CD14-positive monocyte (primary cell): ENCODE measurements at regions not wholly inside any gene's neighbourhood (a gene's known extent, or its start where the extent isn't known, plus 50 kb on each side); places are given as distances from the start of the nearest gene placed in this dataset.

Source experiments
- DNase-seq, 3 donors: peaks; one replicate each; pipeline ENCODE4 v3.0.0-alpha.2; 2011 to 2022
- H2AFZ ChIP-seq: 2 replicates; pipeline ENCODE4 v1.6.0; 2012; ENCODE audit warnings: mild to moderate bottlenecking, low read depth, low read length, inconsistent platforms; ENCODE audit not compliant: insufficient read depth, poor library complexity, severe bottlenecking
- H3K27ac ChIP-seq, 2 donors: 1 replicate in 1 of 2; 2 replicates in 1 of 2; pipeline ENCODE4 v1.5.1; 2012 to 2013; ENCODE audit warnings: low read length in 2 of 2, control low read depth in 1 of 2, inconsistent platforms in 1 of 2, low read depth in 1 of 2, mild to moderate bottlenecking in 1 of 2
- H3K27me3 ChIP-seq, 2 donors: one replicate each; pipeline versions ENCODE4 v1.6.0 to v1.6.1; 2011 to 2013; ENCODE audit warnings: low read length in 2 of 2; ENCODE audit not compliant: control insufficient read depth in 2 of 2, insufficient read depth in 2 of 2
- H3K36me3 ChIP-seq, 2 donors: replicated peaks in 1 of 2; 1 replicate in 1 of 2; 2 replicates in 1 of 2; pipeline versions ENCODE4 v1.5.1 to v1.6.1; 2012 to 2013; ENCODE audit warnings: low read length in 2 of 2, control low read depth in 1 of 2, inconsistent platforms in 1 of 2, mild to moderate bottlenecking in 1 of 2; ENCODE audit not compliant: insufficient read depth in 2 of 2, control insufficient read depth in 1 of 2
- H3K4me1 ChIP-seq, 2 donors: 1 replicate in 1 of 2; 2 replicates in 1 of 2; pipeline versions ENCODE4 v1.5.1 to v1.6.1; 2012 to 2013; ENCODE audit warnings: low read length in 2 of 2, control low read depth in 1 of 2, inconsistent platforms in 1 of 2, mild to moderate bottlenecking in 1 of 2, moderate library complexity in 1 of 2; ENCODE audit not compliant: insufficient read depth in 2 of 2, control insufficient read depth in 1 of 2
- H3K4me2 ChIP-seq: replicated peaks from 2 replicates; pipeline ENCODE3; 2012; ENCODE audit warnings: low read length, moderate library complexity, mild to moderate bottlenecking; ENCODE audit not compliant: poor library complexity, severe bottlenecking; ENCODE audit errors: extremely low read depth
- H3K4me3 ChIP-seq, 3 experiments: fragments of 200-600 bp in 1 of 3; sonication (generic) in 1 of 3; replicated peaks in 1 of 3; 1 replicate in 2 of 3; 2 replicates in 1 of 3; pipeline ENCODE4 v1.5.1; 2011 to 2013; ENCODE audit warnings: low read length in 3 of 3, mild to moderate bottlenecking in 3 of 3, control low read depth in 2 of 3, low read depth in 2 of 3, inconsistent platforms in 1 of 3, moderate library complexity in 1 of 3
- H3K79me2 ChIP-seq: 2 replicates; pipeline ENCODE4 v1.6.0; 2012; ENCODE audit warnings: mild to moderate bottlenecking, control low read depth, inconsistent platforms, low read length, moderate library complexity; ENCODE audit not compliant: insufficient read depth
- H3K9ac ChIP-seq: 2 replicates; pipeline ENCODE4 v1.6.0; 2017; ENCODE audit warnings: low read length, mild to moderate bottlenecking; ENCODE audit not compliant: insufficient read depth, poor library complexity, severe bottlenecking
- H3K9me3 ChIP-seq, 2 donors: replicated peaks in 1 of 2; 1 replicate in 1 of 2; 2 replicates in 1 of 2; pipeline versions ENCODE4 v1.5.1 to v1.6.1; 2012 to 2013; ENCODE audit warnings: low read length in 2 of 2, control low read depth in 1 of 2; ENCODE audit not compliant: control insufficient read depth in 1 of 2, insufficient read depth in 1 of 2
- H4K20me1 ChIP-seq: 2 replicates; pipeline ENCODE4 v1.6.0; 2012; ENCODE audit warnings: mild to moderate bottlenecking, low read length, control low read depth, moderate library complexity; ENCODE audit not compliant: insufficient read depth
- H3K27ac Mint-ChIP-seq, 7 donors: one replicate each; pipeline ENCODE4 v1.8.0; 2020; ENCODE audit warnings: mild to moderate bottlenecking in 7 of 7, mixed read lengths in 7 of 7, moderate library complexity in 6 of 7, inconsistent platforms in 2 of 7
- H3K27me3 Mint-ChIP-seq, 3 donors: one replicate each; pipeline ENCODE4 v1.8.0; 2021 to 2022; ENCODE audit warnings: low read depth in 3 of 3, mild to moderate bottlenecking in 3 of 3, mixed read lengths in 3 of 3, moderate library complexity in 3 of 3, inconsistent platforms in 1 of 3
- H3K36me3 Mint-ChIP-seq, 2 donors: one replicate each; pipeline ENCODE4 v1.8.0; 2020; ENCODE audit warnings: mixed read lengths in 2 of 2, inconsistent platforms in 1 of 2, mild to moderate bottlenecking in 1 of 2
- H3K4me1 Mint-ChIP-seq: one replicate; pipeline ENCODE4 v1.8.0; 2020; ENCODE audit warnings: mild to moderate bottlenecking, mixed read lengths
- H3K4me3 Mint-ChIP-seq, 2 donors: one replicate each; pipeline ENCODE4 v1.8.0; 2020; ENCODE audit warnings: mild to moderate bottlenecking in 2 of 2, mixed read lengths in 2 of 2, moderate library complexity in 1 of 2
- H3K9me3 Mint-ChIP-seq, 7 donors: one replicate each; pipeline ENCODE4 v1.8.0; 2020 to 2022; ENCODE audit warnings: mixed read lengths in 7 of 7, mild to moderate bottlenecking in 6 of 7, moderate library complexity in 6 of 7, inconsistent platforms in 2 of 7
- WGBS: methylation state at CpG from one replicate; pipeline ENCODE4 v1.1.5; 2013; ENCODE audit warnings: missing lambda C conversion rate; ENCODE audit not compliant: insufficient coverage; 5-methylcytosine and 5-hydroxymethylcytosine counted together
- intact Hi-C, 2 donors: fragments of 100-400 bp; cut with micrococcal nuclease; formaldehyde crosslinking; loops; one replicate each; pipeline versions ENCODE4 v1.15.0 to v1.15.1; 2023
- TF ChIP-seq, protein P1 (sequence below): fragments of 200-600 bp; IDR thresholded peaks from one replicate; pipeline ENCODE4 v1.8.0; 2022; ENCODE audit warnings: antibody characterized with exemption, mild to moderate bottlenecking

- no peak overlapping the region for H3K27ac Mint-ChIP-seq
- H3K4me1 Mint-ChIP-seq, result no peaks in the 10 kb centered on the region
- no peaks in the 10 kb centered on the region for H3K36me3 ChIP-seq
- intact Hi-C loops, result no loop called here
- WGBS, result 80% methylated on average over 1 of the region's 4 CpGs
- H3K4me3 Mint-ChIP-seq, result no peak overlapping the region
- H3K27ac ChIP-seq, result no peak overlapping the region
- no peaks in the 10 kb centered on the region for H4K20me1 ChIP-seq
- H3K27me3 ChIP-seq, result no peaks in the 10 kb centered on the region
- peaks cover 0 to 12% of the 10 kb centered on the region in 2 donors for H3K9me3 ChIP-seq
- H3K27me3 Mint-ChIP-seq, result peaks cover 0 to 8% (median 4%) of the 10 kb centered on the region in 3 donors
- H2AFZ ChIP-seq, result no peak overlapping the region
- H3K9me3 Mint-ChIP-seq, result peaks cover 0 to 12% (median 3%) of the 10 kb centered on the region in 7 donors
- no peak overlapping the region for H3K4me2 ChIP-seq
- H3K4me3 ChIP-seq, result no peak overlapping the region
- no peaks in the 10 kb centered on the region for H3K79me2 ChIP-seq
- no peak overlapping the region for H3K9ac ChIP-seq
- no peaks in the 10 kb centered on the region for H3K36me3 Mint-ChIP-seq
- no peaks in the 10 kb centered on the region for H3K4me1 ChIP-seq
- no peak for DNase-seq
- TF ChIP-seq, protein P1, sequence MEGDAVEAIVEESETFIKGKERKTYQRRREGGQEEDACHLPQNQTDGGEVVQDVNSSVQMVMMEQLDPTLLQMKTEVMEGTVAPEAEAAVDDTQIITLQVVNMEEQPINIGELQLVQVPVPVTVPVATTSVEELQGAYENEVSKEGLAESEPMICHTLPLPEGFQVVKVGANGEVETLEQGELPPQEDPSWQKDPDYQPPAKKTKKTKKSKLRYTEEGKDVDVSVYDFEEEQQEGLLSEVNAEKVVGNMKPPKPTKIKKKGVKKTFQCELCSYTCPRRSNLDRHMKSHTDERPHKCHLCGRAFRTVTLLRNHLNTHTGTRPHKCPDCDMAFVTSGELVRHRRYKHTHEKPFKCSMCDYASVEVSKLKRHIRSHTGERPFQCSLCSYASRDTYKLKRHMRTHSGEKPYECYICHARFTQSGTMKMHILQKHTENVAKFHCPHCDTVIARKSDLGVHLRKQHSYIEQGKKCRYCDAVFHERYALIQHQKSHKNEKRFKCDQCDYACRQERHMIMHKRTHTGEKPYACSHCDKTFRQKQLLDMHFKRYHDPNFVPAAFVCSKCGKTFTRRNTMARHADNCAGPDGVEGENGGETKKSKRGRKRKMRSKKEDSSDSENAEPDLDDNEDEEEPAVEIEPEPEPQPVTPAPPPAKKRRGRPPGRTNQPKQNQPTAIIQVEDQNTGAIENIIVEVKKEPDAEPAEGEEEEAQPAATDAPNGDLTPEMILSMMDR, result no peak
Observed at GRCh38 chr10:45202242-45202641, 113.2 kb downstream of the OR13A1 start.

DNA sequence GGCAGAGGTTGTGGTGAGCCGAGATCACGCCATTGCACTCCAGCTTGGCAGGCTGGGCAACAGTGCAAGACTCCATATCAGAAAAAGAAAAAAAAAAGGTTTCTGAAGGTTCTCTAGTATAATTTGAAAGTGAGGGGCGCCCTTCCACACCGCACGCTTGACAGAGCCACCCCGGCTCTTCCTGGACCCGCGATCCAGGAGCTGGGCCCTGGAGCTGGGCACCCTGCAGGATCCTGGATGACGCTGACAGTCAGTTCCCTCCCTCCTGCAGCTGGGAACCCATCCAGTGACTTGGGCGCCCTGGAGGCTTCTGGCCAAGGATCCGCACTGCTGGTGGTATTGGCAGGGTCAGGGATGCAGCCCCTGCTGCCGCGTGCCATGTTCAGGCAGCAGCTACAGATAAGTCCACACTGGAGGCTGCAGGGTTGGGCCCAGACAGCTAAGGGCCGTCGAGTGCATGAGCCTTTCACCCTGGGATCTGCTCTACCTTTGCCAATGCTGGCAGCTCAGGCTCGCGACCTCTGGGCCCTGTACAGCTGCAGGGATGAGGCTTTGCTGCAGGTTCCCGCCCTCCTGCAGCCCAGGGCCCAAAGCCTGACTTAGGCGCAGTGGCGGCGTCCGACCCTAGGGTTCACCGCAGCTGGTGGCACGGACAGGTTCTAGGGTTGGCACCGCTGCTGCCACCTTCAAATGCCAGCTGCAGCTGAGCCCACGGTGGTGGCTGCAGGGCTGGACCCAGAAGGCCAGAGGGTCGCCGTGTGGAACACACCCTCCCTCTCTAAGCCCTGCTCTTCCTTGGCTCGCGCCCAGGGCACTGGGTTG, 110.2 kb downstream of the OR13A1 start:
- H3K36me3 Mint-ChIP-seq, result no peaks in the 10 kb centered on the region
- Histone ChIP-seq H3K79me2 (no peaks in the 10 kb centered on the region), H3K9ac (no peak overlapping the region), H3K9me3 (no peaks in the 10 kb centered on the region), H3K4me3 (no peak overlapping the region), H3K36me3 (no peaks in the 10 kb centered on the region), H3K27me3 (no peaks in the 10 kb centered on the region), H3K4me1 (no peaks in the 10 kb centered on the region), H3K27ac (no peak overlapping the region), H2AFZ (no peak overlapping the region), H3K4me2 (no peak overlapping the region), H4K20me1 (no peaks in the 10 kb centered on the region)
- TF ChIP-seq, protein P1, result no peak
- DNase-seq, result no peak
- no peak overlapping the region for H3K27ac Mint-ChIP-seq
- H3K4me3 Mint-ChIP-seq, result no peak overlapping the region
- intact Hi-C loops, result no loop called here
- peaks cover 5 to 15% (median 10%) of the 10 kb centered on the region in 7 donors for H3K9me3 Mint-ChIP-seq
- H3K4me1 Mint-ChIP-seq, result no peaks in the 10 kb centered on the region
- 96% methylated on average over 26 of the region's 30 CpGs for WGBS
- H3K27me3 Mint-ChIP-seq, result peaks cover 2 to 6% (median 2%) of the 10 kb centered on the region in 3 donors
